LNCAP (cell line): ENCODE measurements at regions not wholly inside any gene's neighbourhood (a gene's known extent, or its start where the extent isn't known, plus 50 kb on each side); places are given as distances from the start of the nearest gene placed in this dataset.

ENCODE experiments used
- TF ChIP-seq, protein P1 (sequence below): fragments of 450-650 bp; IDR thresholded peaks from 2 replicates; pipeline ENCODE4 v1.5.1; 2017; ENCODE audit warnings: mild to moderate bottlenecking

DNA sequence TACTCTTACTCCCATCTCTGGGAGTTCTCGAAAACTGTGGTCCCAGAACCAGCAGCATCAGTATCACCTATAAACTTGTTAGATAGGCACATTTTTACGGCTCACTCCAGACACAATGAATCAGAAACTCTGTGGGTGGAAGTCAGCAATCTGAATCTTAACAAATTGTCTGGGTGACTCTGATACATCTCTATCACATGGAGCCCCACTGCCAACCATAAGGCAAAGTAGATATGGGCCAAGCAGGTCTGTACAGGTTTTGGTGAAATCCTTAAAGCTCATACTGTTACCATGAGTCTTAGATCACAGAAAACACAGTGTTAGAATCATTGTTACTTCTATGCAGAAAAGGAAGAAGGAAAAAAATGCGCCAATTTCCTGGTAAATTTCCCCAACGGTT is 122.5 kb upstream of the HCCS start:
- TF ChIP-seq, protein P1, sequence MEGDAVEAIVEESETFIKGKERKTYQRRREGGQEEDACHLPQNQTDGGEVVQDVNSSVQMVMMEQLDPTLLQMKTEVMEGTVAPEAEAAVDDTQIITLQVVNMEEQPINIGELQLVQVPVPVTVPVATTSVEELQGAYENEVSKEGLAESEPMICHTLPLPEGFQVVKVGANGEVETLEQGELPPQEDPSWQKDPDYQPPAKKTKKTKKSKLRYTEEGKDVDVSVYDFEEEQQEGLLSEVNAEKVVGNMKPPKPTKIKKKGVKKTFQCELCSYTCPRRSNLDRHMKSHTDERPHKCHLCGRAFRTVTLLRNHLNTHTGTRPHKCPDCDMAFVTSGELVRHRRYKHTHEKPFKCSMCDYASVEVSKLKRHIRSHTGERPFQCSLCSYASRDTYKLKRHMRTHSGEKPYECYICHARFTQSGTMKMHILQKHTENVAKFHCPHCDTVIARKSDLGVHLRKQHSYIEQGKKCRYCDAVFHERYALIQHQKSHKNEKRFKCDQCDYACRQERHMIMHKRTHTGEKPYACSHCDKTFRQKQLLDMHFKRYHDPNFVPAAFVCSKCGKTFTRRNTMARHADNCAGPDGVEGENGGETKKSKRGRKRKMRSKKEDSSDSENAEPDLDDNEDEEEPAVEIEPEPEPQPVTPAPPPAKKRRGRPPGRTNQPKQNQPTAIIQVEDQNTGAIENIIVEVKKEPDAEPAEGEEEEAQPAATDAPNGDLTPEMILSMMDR: no peak

DNA sequence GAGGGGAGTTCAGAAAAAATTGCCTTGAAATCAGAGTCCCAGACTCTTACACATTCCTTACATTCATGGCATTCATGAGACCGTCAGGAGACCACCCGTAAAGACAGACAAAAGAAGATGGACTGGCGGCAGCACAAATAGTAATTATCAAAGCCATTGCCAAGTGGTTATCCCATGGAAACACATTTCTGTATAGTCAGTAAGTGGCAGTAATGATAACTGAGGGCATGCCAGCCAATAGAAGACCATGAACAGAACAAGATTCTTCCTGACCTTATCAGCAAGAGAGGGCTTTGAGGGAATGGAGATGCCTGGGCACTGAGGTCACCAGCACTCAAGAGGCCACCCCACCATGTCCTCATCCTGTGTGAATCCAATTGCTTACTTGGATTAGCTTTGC is 121.7 kb upstream of the HCCS start:
- TF ChIP-seq, protein P1: no peak

DNA sequence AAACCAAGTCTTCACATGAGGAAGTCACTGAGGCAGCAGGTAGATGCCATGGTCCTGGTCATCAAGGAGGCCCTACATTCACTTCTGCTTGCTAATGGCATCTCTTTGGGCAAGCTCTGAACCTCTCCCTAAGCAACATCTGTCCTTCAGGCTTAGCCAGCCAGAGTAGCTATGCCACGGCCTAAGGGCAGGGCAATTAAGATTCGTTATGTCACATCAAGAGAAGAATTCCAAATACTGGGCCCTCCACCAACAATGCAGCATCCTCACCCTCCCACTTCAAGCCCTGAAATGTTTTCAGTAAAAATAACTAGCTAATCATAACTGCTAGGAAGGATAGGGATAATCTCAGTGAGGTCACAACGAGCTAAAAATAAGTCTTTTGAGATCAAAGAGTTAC is 120.7 kb upstream of the HCCS start:
- TF ChIP-seq, protein P1: no peak

DNA sequence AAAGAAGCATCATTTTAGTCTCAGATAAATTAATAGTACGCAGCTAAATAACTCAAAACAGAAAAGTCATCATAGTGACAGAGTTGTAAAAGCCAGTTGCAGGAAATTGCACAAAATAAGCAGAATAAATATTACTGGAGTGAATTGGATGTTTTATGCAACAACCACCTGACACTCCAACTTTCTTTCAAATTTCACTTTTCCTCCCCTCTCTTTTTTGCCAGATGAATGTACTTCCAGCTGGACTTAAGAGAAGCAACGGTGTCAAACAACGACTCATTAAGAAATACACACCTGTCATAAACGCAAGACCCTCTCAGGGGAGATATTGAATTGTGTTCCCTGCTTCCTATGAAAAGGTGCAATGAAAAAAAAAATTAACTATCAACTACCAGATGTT is 120.2 kb upstream of the HCCS start:
- TF ChIP-seq, protein P1: no peak

DNA sequence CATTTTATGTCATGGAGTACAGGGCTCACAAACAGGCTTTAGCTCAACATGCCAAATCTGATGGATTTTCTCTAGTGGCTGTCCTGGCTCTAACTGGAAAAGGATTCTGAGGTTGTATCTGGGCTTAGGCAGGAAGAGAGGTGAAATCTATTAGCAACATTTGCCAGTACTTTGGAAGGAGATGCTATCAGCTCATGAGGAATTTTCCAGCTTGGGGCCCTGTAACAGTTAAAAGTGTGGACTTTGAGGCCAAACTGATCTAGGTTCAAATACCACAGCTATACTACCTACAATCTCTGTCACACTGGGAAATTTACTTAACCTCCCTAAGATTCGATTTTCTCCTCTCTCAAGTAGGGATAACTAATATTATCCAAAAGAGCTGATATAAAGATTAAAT is 119.0 kb upstream of the HCCS start:
- TF ChIP-seq, protein P1: no peak

DNA sequence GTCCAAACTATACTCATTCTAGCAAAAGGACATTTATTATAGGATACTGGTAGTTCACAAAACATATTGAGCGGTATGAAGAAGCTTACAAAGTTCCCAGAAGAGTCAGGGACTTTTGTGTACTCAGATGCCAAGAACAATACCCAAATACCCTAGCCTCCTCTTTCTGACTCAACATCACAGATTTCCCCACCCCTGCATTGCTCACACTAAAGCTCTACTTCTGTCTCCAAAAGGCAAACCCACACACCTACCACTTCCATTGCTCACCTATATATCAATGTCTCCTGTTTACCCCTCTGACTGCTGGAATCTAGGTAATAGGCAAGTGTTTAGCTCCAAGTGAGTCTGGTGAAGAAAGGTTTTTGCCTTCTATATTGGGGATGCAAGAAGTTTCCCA is 100.7 kb upstream of the HCCS start:
- TF ChIP-seq, protein P1: no peak

DNA sequence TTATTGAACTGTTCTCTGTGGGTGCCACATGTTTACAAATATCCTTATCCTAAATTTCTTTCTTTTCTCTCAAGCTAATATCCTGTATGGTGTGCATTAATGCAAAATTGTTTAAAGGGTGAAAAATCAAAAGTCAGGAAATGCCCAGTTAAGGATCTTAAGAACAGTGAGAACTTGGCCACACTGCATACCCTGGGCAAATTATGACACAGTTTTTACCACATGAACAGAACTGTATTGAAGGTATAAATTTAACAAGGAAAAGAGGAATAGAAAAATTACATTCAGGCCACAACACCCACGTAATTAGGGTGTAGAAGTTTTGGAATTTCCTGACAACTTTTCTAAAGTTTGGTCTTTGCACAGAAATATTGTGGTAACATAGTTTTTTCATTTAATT is 94.4 kb upstream of the HCCS start:
- TF ChIP-seq, protein P1: no peak

DNA sequence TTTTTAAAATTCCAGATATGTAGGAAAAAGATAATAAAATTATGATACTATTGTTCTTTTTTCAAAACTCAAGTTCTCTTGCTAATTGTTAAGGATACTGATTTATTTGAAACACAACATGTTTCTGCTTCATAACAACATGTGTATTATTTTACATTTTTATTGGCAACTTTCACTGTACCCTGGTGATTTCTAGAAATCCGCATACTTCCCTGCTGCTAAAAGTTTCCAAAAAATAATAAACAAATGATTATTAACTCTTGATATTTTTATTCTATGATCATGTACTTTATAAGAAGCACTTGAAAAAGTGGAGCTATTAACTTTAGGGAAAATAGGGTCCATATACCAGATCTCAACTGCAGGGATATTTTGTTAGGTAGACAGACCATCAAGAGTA is 71.2 kb upstream of the HCCS start:
- TF ChIP-seq, protein P1: no peak
